H1 (cell line): ENCODE measurements at regions not wholly inside any gene's neighbourhood (a gene's known extent, or its start where the extent isn't known, plus 50 kb on each side); places are given as distances from the start of the nearest gene placed in this dataset.

Experiments used
- CTCF ChIA-PET: fragments of 300-600 bp; sonication (Branson Sonifier 250); formaldehyde crosslinking; loops from one replicate; lab custom pipeline; 2021; ENCODE audit not compliant: partially characterized antibody; lab: Charles Lee
- POLR2A ChIA-PET: fragments of 300-600 bp; sonication (Branson Sonifier 250); formaldehyde crosslinking; loops from one replicate; lab custom pipeline; 2021; ENCODE audit warnings: inconsistent platforms; ENCODE audit not compliant: partially characterized antibody; lab: Charles Lee
- DNase-seq, 2 experiments: peaks; one replicate each; pipeline versions ENCODE4 v3.0.0 to v3.0.0-alpha.2; 2010 to 2022; ENCODE audit warnings: low spot score in 2 of 2, low read depth in 1 of 2, mixed read lengths in 1 of 2
- FAIRE-seq: peaks from 2 replicates; lab custom pipeline; 2011; peaks lifted over from hg19 to GRCh38; lab: Jason Lieb, UNC
- H2AFZ ChIP-seq: 2 replicates; pipeline ENCODE4 v1.8.1; 2012; ENCODE audit warnings: low read length, inconsistent platforms
- H2AK5ac ChIP-seq: 2 replicates; pipeline ENCODE4 v1.6.1; 2013; ENCODE audit warnings: low read depth, low read length
- H2BK120ac ChIP-seq: replicated peaks from 2 replicates; pipeline ENCODE3; 2013; ENCODE audit warnings: low read depth, low read length, inconsistent platforms
- H2BK12ac ChIP-seq: 2 replicates; pipeline ENCODE4 v1.6.1; 2013; ENCODE audit warnings: low read depth, low read length
- H2BK15ac ChIP-seq: 2 replicates; pipeline ENCODE4 v1.6.1; 2013; ENCODE audit warnings: low read length
- H2BK20ac ChIP-seq: 2 replicates; pipeline ENCODE4 v1.6.1; 2013; ENCODE audit warnings: low read length
- H2BK5ac ChIP-seq: 2 replicates; pipeline ENCODE4 v1.6.1; 2013; ENCODE audit warnings: low read depth, low read length
- H3K14ac ChIP-seq: 2 replicates; pipeline ENCODE4 v1.6.1; 2013; ENCODE audit warnings: inconsistent platforms; ENCODE audit not compliant: insufficient read length
- H3K18ac ChIP-seq: 2 replicates; pipeline ENCODE4 v1.6.1; 2013; ENCODE audit warnings: low read length; ENCODE audit errors: extremely low read depth
- H3K23ac ChIP-seq: 2 replicates; pipeline ENCODE4 v1.6.1; 2013; ENCODE audit warnings: inconsistent platforms; ENCODE audit not compliant: insufficient read length
- H3K23me2 ChIP-seq: 2 replicates; pipeline ENCODE4 v1.6.1; 2013; ENCODE audit warnings: low read depth, low read length
- H3K27ac ChIP-seq: 2 replicates; pipeline ENCODE4 v1.6.1; 2011; ENCODE audit warnings: low read depth, low read length, inconsistent platforms
- H3K27me3 ChIP-seq, 4 experiments: replicated peaks in 1 of 4; 1 replicate in 1 of 4; 2 replicates in 3 of 4; pipeline versions ENCODE4 v1.6.1 to v1.8.1; 2011 to 2013; ENCODE audit warnings: low read length in 3 of 4, mild to moderate bottlenecking in 3 of 4, inconsistent platforms in 2 of 4, mixed read lengths in 2 of 4, moderate library complexity in 1 of 4; ENCODE audit not compliant: control insufficient read depth in 3 of 4, insufficient read depth in 3 of 4; ENCODE audit errors: extremely low read depth in 1 of 4
- H3K36me3 ChIP-seq, 4 experiments: 2 replicates each; pipeline versions ENCODE4 v1.6.1 to v1.8.1; 2011 to 2013; ENCODE audit warnings: mild to moderate bottlenecking in 4 of 4, low read length in 3 of 4, moderate library complexity in 2 of 4, control low read depth in 1 of 4, inconsistent platforms in 1 of 4; ENCODE audit not compliant: insufficient read depth in 4 of 4, control insufficient read depth in 2 of 4
- H3K4ac ChIP-seq: replicated peaks from 2 replicates; pipeline ENCODE3; 2013; ENCODE audit warnings: low read length, low read depth, mixed read lengths, inconsistent platforms; ENCODE audit not compliant: insufficient read length
- H3K4me1 ChIP-seq, 4 experiments: replicated peaks in 1 of 4; 1 replicate in 1 of 4; 2 replicates in 3 of 4; pipeline versions ENCODE4 v1.6.1 to v1.8.1; 2011 to 2013; ENCODE audit warnings: low read length in 3 of 4, inconsistent platforms in 2 of 4, mixed read lengths in 1 of 4; ENCODE audit not compliant: insufficient read depth in 4 of 4, control insufficient read depth in 3 of 4
- H3K4me2 ChIP-seq, 2 experiments: 2 replicates each; pipeline versions ENCODE4 v1.6.1 to v1.8.1; 2011 to 2013; ENCODE audit warnings: low read depth in 2 of 2, low read length in 2 of 2, control low read depth in 1 of 2, inconsistent platforms in 1 of 2, mild to moderate bottlenecking in 1 of 2; ENCODE audit not compliant: insufficient read depth in 1 of 2
- H3K4me3 ChIP-seq, 4 experiments: fragments of 200-600, 300-600 bp in 1 of 4; sonication (generic), shearing (Covaris generic), sonication (Bioruptor Twin) in 1 of 4; 2 replicates each; pipeline versions ENCODE4 v1.5.1 to v1.8.1; 2011 to 2016; ENCODE audit warnings: low read length in 4 of 4, low read depth in 3 of 4, control low read depth in 2 of 4, inconsistent platforms in 2 of 4, mild to moderate bottlenecking in 2 of 4, mixed read lengths in 1 of 4, moderate library complexity in 1 of 4; ENCODE audit not compliant: insufficient read depth in 2 of 4; ENCODE audit errors: extremely low read depth in 1 of 4
- H3K56ac ChIP-seq: replicated peaks from 2 replicates; pipeline ENCODE3; 2013; ENCODE audit warnings: low read depth, mild to moderate bottlenecking, mixed read lengths, low read length, inconsistent platforms; ENCODE audit not compliant: insufficient read length
- H3K79me1 ChIP-seq: 2 replicates; pipeline ENCODE4 v1.6.1; 2013; ENCODE audit warnings: low read depth, low read length, control low read depth
- H3K79me2 ChIP-seq, 2 experiments: 2 replicates each; pipeline versions ENCODE4 v1.6.1 to v1.8.1; 2012 to 2013; ENCODE audit warnings: low read length in 2 of 2, mild to moderate bottlenecking in 2 of 2, inconsistent platforms in 1 of 2; ENCODE audit not compliant: insufficient read depth in 2 of 2, control insufficient read depth in 1 of 2
- H3K9ac ChIP-seq, 4 experiments: replicated peaks in 1 of 4; 1 replicate in 1 of 4; 2 replicates in 3 of 4; pipeline versions ENCODE4 v1.6.1 to v1.8.1; 2011 to 2013; ENCODE audit warnings: low read depth in 3 of 4, low read length in 3 of 4, control low read depth in 2 of 4, mild to moderate bottlenecking in 2 of 4, moderate library complexity in 2 of 4, inconsistent platforms in 1 of 4; ENCODE audit errors: extremely low read depth in 1 of 4
- H3K9me3 ChIP-seq, 2 experiments: 2 replicates each; pipeline versions ENCODE4 v1.6.1 to v1.8.1; 2012 to 2013; ENCODE audit warnings: mild to moderate bottlenecking in 2 of 2, moderate library complexity in 2 of 2, control low read depth in 1 of 2, inconsistent platforms in 1 of 2, low read depth in 1 of 2, low read length in 1 of 2, mixed read lengths in 1 of 2; ENCODE audit not compliant: insufficient read depth in 2 of 2
- H4K20me1 ChIP-seq, 2 experiments: replicated peaks in 1 of 2; 2 replicates each; pipeline versions ENCODE3 to v1.8.1; 2011 to 2013; ENCODE audit warnings: inconsistent platforms in 2 of 2, low read length in 2 of 2, mild to moderate bottlenecking in 1 of 2; ENCODE audit not compliant: insufficient read depth in 2 of 2, control insufficient read depth in 1 of 2
- H4K5ac ChIP-seq: 2 replicates; pipeline ENCODE4 v1.6.1; 2013; ENCODE audit warnings: low read length, low read depth, mixed read lengths, inconsistent platforms; ENCODE audit not compliant: insufficient read length
- H4K8ac ChIP-seq: 2 replicates; pipeline ENCODE4 v1.8.0; 2013; ENCODE audit warnings: mild to moderate bottlenecking, moderate library complexity, low read length, inconsistent platforms; ENCODE audit not compliant: insufficient read depth; ENCODE audit errors: extremely low read depth
- H4K91ac ChIP-seq: replicated peaks from 2 replicates; pipeline ENCODE3; 2013; ENCODE audit warnings: low read length, mixed read lengths, inconsistent platforms; ENCODE audit not compliant: insufficient read length
- ATF3 ChIP-seq: IDR thresholded peaks from 2 replicates; pipeline ENCODE4 v1.6.1; 2011; ENCODE audit warnings: low read depth, mild to moderate bottlenecking, low read length; ENCODE audit not compliant: insufficient read depth
- HDAC2 ChIP-seq, 2 experiments: fragments of 300-600 bp in 1 of 2; sonication (generic) in 1 of 2; IDR thresholded peaks; 2 replicates each; pipeline ENCODE4 v1.6.1; 2011 to 2012; ENCODE audit warnings: low read depth in 2 of 2, low read length in 2 of 2, mild to moderate bottlenecking in 2 of 2, moderate library complexity in 2 of 2, borderline replicate concordance in 1 of 2, inconsistent platforms in 1 of 2
- SP1 ChIP-seq: IDR thresholded peaks from 2 replicates; pipeline ENCODE4 v1.6.1; 2011; ENCODE audit warnings: low read depth, low read length
- WGBS, 2 experiments: shearing (Covaris generic) in 1 of 2; methylation state at CpG; one replicate each; pipeline versions ENCODE4 v1.1.6 to v1.1.7; 2013 to 2015; ENCODE audit warnings: low lambda C conversion rate in 2 of 2, mixed read lengths in 2 of 2, inconsistent platforms in 1 of 2, low coverage in 1 of 2, missing lambda C conversion rate in 1 of 2; ENCODE audit not compliant: insufficient replicate concordance in 2 of 2, insufficient coverage in 1 of 2, insufficient read length in 1 of 2; ENCODE audit errors: extremely low coverage in 1 of 2, missing lambda C conversion rate in 1 of 2; 5-methylcytosine and 5-hydroxymethylcytosine counted together

GRCh38 chr10:1981976-1982375, 244.7 kb upstream of the ADARB2 start:
- Histone ChIP-seq H2AK5ac (no peak overlapping the region), H3K23me2 (no peaks in the 10 kb centered on the region), H3K27ac (no peak overlapping the region), H3K14ac (no peak overlapping the region), H4K91ac (no peak overlapping the region), H2BK120ac (no peak overlapping the region), H2BK12ac (no peak overlapping the region), H4K5ac (no peak overlapping the region), H3K56ac (no peak overlapping the region), H3K4me3 (no peak overlapping the region), H3K9ac (no peak overlapping the region), H3K79me1 (no peaks in the 10 kb centered on the region), H3K36me3 (no peaks in the 10 kb centered on the region), H3K4me2 (no peak overlapping the region), H2AFZ (no peak overlapping the region), H3K9me3 (peaks cover 0 to 5% of the 10 kb centered on the region in 2 experiments; a peak in 1 of 4 replicates), H3K79me2 (no peaks in the 10 kb centered on the region), H3K18ac (no peak overlapping the region), H4K8ac (no peak overlapping the region), H2BK5ac (no peak overlapping the region), H3K23ac (no peak overlapping the region), H3K4ac (no peak overlapping the region), H2BK20ac (no peak overlapping the region), H3K27me3 (no peaks in the 10 kb centered on the region), H2BK15ac (no peak overlapping the region), H3K4me1 (no peaks in the 10 kb centered on the region), H4K20me1 (no peaks in the 10 kb centered on the region)
- ChIA-PET CTCF (no interaction called here), POLR2A (no interaction called here)
- DNase-seq (no peak), FAIRE-seq (no peak)
- 94% methylated on average over 3 of the region's 3 CpGs; no CpG with 5 or more reads in 1 of the 2 experiments for WGBS, 2 experiments
- no peak for TF ChIP-seq SP1
- TF ChIP-seq ATF3: no peak
- TF ChIP-seq HDAC2 (IDR thresholded peaks at IDR 0.05; ENCODE audit: borderline replicate concordance in 1 of 2, low read depth in 2 of 2, low read length in 2 of 2): no peak
